HEK293 (cell line): ENCODE measurements at regions not wholly inside any gene's neighbourhood (a gene's known extent, or its start where the extent isn't known, plus 50 kb on each side); places are given as distances from the start of the nearest gene placed in this dataset.

Source experiments
- ATF2 ChIP-seq: fragments of 450-650 bp; formaldehyde crosslinking; IDR thresholded peaks from 2 replicates; pipeline ENCODE4 v1.5.1; 2016; ENCODE audit warnings: missing biosample characterization, missing genetic modification characterization, low read depth
- CTCF ChIP-seq: fragments of 450-650 bp; formaldehyde crosslinking; IDR thresholded peaks from 2 replicates; pipeline ENCODE4 v1.5.1; 2016; ENCODE audit warnings: missing biosample characterization, missing genetic modification characterization
- SP2 ChIP-seq: fragments of 450-650 bp; formaldehyde crosslinking; IDR thresholded peaks from 2 replicates; pipeline ENCODE4 v1.5.1; 2016; ENCODE audit warnings: missing biosample characterization, missing genetic modification characterization
- ZFP3 ChIP-seq: fragments of 450-650 bp; formaldehyde crosslinking; IDR thresholded peaks from 2 replicates; pipeline ENCODE4 v1.5.1; 2016; ENCODE audit warnings: low read depth, missing biosample characterization, missing genetic modification characterization
- ZNF121 ChIP-seq: fragments of 450-650 bp; formaldehyde crosslinking; IDR thresholded peaks from 2 replicates; pipeline ENCODE4 v1.5.1; 2016; ENCODE audit warnings: missing biosample characterization, missing genetic modification characterization
- ZNF24 ChIP-seq: fragments of 450-650 bp; formaldehyde crosslinking; IDR thresholded peaks from 2 replicates; pipeline ENCODE4 v1.5.1; 2016; ENCODE audit warnings: missing biosample characterization, missing genetic modification characterization
- ZNF660 ChIP-seq: fragments of 450-650 bp; IDR thresholded peaks from 2 replicates; pipeline ENCODE4 v1.5.1; 2018; ENCODE audit warnings: missing biosample characterization, mild to moderate bottlenecking, missing genetic modification characterization
- ZSCAN30 ChIP-seq: fragments of 450-650 bp; IDR thresholded peaks from 2 replicates; pipeline ENCODE4 v1.5.1; 2018; ENCODE audit warnings: missing biosample characterization, mild to moderate bottlenecking, missing genetic modification characterization, moderate library complexity
- ZXDB ChIP-seq: fragments of 450-650 bp; formaldehyde crosslinking; IDR thresholded peaks from 2 replicates; pipeline ENCODE4 v1.5.1; 2016; ENCODE audit warnings: missing biosample characterization, missing genetic modification characterization

- no peak for TF ChIP-seq ZNF24 (tag by site-specific recombination)
- TF ChIP-seq CTCF (tag by site-specific recombination), result no peak
- TF ChIP-seq ZXDB, result no peak
- TF ChIP-seq SP2 (tag by site-specific recombination), result no peak
- no peak for TF ChIP-seq ZSCAN30 (tag by site-specific recombination)
- TF ChIP-seq ATF2 (tag by site-specific recombination), result no peak
- TF ChIP-seq ZNF121 (tag by site-specific recombination), result no peak
- TF ChIP-seq ZNF660 (tag by site-specific recombination), result no peak
- TF ChIP-seq ZFP3, result no peak
These were observed 287.8 kb upstream of the SHH start for GRCh38 chr7:156100086-156100485.
